ENCODE measurements at regions not wholly inside any gene's neighbourhood (a gene's known extent, or its start where the extent isn't known, plus 50 kb on each side); places are given as distances from the start of the nearest gene placed in this dataset.

- no peak overlapping the region for H3K23ac ChIP-seq (ENCODE audit: insufficient read length, low read depth, low read length)
- no peak overlapping the region for H4K91ac ChIP-seq (ENCODE audit: insufficient read length, low read depth, low read length)
- H3K4me1 ChIP-seq (ENCODE audit: insufficient read depth, low read length): no peaks in the 10 kb centered on the region
- no peak overlapping the region for H3K14ac ChIP-seq (ENCODE audit: insufficient read depth, low read length)
- no peak overlapping the region for H2AK5ac ChIP-seq (ENCODE audit: insufficient read length, low read length)
- no peaks in the 10 kb centered on the region for H3K79me2 ChIP-seq (ENCODE audit: insufficient read depth, low read length)
- no peaks in the 10 kb centered on the region for H3K79me1 ChIP-seq (ENCODE audit: insufficient read depth, low read depth, low read length, poor library complexity, severe bottlenecking)
- no CpG with 5 or more reads among the region's 1 CpG for WGBS (ENCODE audit: extremely low coverage, insufficient read length, low lambda C conversion rate)
- H3K27ac ChIP-seq (ENCODE audit: insufficient read length, low read depth, low read length): no peak overlapping the region
- no peak for DNase-seq
- no peak overlapping the region for H3K9ac ChIP-seq (ENCODE audit: extremely low read depth, insufficient read length, low read length)
- no peaks in the 10 kb centered on the region for H4K20me1 ChIP-seq (ENCODE audit: control insufficient read depth, insufficient read depth, insufficient read length)
- no peak overlapping the region for H3K4me2 ChIP-seq (ENCODE audit: insufficient read depth, insufficient read length, low read length)
- H3K27me3 ChIP-seq (ENCODE audit: insufficient read depth, low read length): no peaks in the 10 kb centered on the region
- no peak overlapping the region for H2BK20ac ChIP-seq (ENCODE audit: low read depth, low read length, poor library complexity, severe bottlenecking)
- Mint-ChIP-seq H3K4me3 (no peak overlapping the region), H3K4me1 (peaks cover 3 to 4% of the 10 kb centered on the region in 2 experiments; a peak in 1 of 4 replicates), H3K27ac (no peak overlapping the region), H3K36me3 (ENCODE audit: insufficient read depth in 1 of 3, low read depth in 3 of 3) (no peaks in the 10 kb centered on the region), H3K9me3 (no peaks in the 10 kb centered on the region), H3K27me3 (ENCODE audit: low read depth) (no peaks in the 10 kb centered on the region)
- H2BK120ac ChIP-seq (ENCODE audit: low read depth, low read length, poor library complexity, severe bottlenecking): no peak overlapping the region
- no peak overlapping the region for H3K18ac ChIP-seq (ENCODE audit: insufficient read length, low read depth, low read length)
- H2AFZ ChIP-seq (ENCODE audit: low read length): no peak overlapping the region
- no peak overlapping the region for H4K5ac ChIP-seq (ENCODE audit: insufficient read length, low read depth, low read length)
- H3K9me3 ChIP-seq (ENCODE audit: control insufficient read depth, low read depth, low read length): no peaks in the 10 kb centered on the region
- no peaks in the 10 kb centered on the region for H3K23me2 ChIP-seq (ENCODE audit: insufficient read length, low read depth, low read length, poor library complexity, severe bottlenecking)
- no peak for TF ChIP-seq CTCF (conservative IDR thresholded peaks at IDR 0.05)
- no peak overlapping the region for H2BK12ac ChIP-seq (ENCODE audit: insufficient read length, low read depth, low read length)
- no peak overlapping the region for H3K4ac ChIP-seq (ENCODE audit: low read depth, low read length)
- no peak overlapping the region for H2BK5ac ChIP-seq (ENCODE audit: insufficient read length, low read length)
- no peak overlapping the region for H2BK15ac ChIP-seq (ENCODE audit: low read depth, low read length)
- no peak overlapping the region for H3T11ph ChIP-seq (ENCODE audit: low read length)
- H4K8ac ChIP-seq (replicated peaks; ENCODE audit: insufficient read length, low read depth, low read length): no peak overlapping the region
- H3K56ac ChIP-seq (ENCODE audit: insufficient read length, low read depth, low read length): no peak overlapping the region
Measured at GRCh38 chr3:190733591-190734146, 128.8 kb downstream of the GMNC start.
